ENCODE measurements at regions not wholly inside any gene's neighbourhood (a gene's known extent, or its start where the extent isn't known, plus 50 kb on each side); places are given as distances from the start of the nearest gene placed in this dataset.

- TF ChIP-seq CTCF (IDR thresholded peaks at IDR 0.05; ENCODE audit: control extremely low read depth, extremely low read depth, low read depth, missing control alignments), result no peak
- POLR2A ChIA-PET, result no interaction called here
- CTCF ChIA-PET, result interaction anchor here (1.2 kb wide), 2 partner anchors 16 to 119 kb away, joined by 3 to 4 read pairs; partner anchors contain the start of gene MGAT5
- no peak for DNase-seq (ENCODE audit: extremely low spot score)
Observed at GRCh38 chr2:134134313-134134706, 119.6 kb upstream of the MGAT5 start.

- ChIA-PET CTCF (interaction anchor here (1.2 kb wide), 2 partner anchors 16 to 119 kb away, joined by 3 to 4 read pairs; partner anchors contain the start of gene MGAT5), POLR2A (interaction anchor here (0.7 kb wide), 2 partner anchors 45 to 73 kb away, joined by 5 read pairs; no protein-coding TSS in a partner anchor)
- TF ChIP-seq CTCF (IDR thresholded peaks at IDR 0.05; ENCODE audit: control extremely low read depth, extremely low read depth, low read depth, missing control alignments), result no peak
- DNase-seq (ENCODE audit: extremely low spot score), result no peak
Observed at GRCh38 chr2:134134827-134135226, 119.0 kb upstream of the MGAT5 start.

- DNase-seq (ENCODE audit: extremely low spot score), result no peak
- CTCF ChIA-PET, result interaction anchor here (0.8 to 1.3 kb wide), 2 partner anchors 110 to 276 kb away, joined by 3 read pairs; no protein-coding TSS in a partner anchor
- no peak for TF ChIP-seq CTCF (IDR thresholded peaks at IDR 0.05; ENCODE audit: control extremely low read depth, extremely low read depth, low read depth, missing control alignments)
- POLR2A ChIA-PET, result no interaction called here
Observed at GRCh38 chr2:134135793-134136192, 118.1 kb upstream of the MGAT5 start.

- CTCF ChIA-PET, result interaction anchor here (0.8 to 2.8 kb wide), 9 partner anchors 8 to 275 kb away, joined by 3 to 8 read pairs (median 3); no protein-coding TSS in a partner anchor
- POLR2A ChIA-PET, result interaction anchor here (0.5 kb wide), 1 partner anchor 15 kb away, joined by 3 read pairs; no protein-coding TSS in a partner anchor
- TF ChIP-seq CTCF (IDR thresholded peaks at IDR 0.05; ENCODE audit: control extremely low read depth, extremely low read depth, low read depth, missing control alignments), result no peak
- DNase-seq (ENCODE audit: extremely low spot score), result no peak
Observed at GRCh38 chr2:134136731-134137130, 117.1 kb upstream of the MGAT5 start.

GRCh38 chr2:134137182-134137611, 116.7 kb upstream of the MGAT5 start:
- ChIA-PET POLR2A (no interaction called here), CTCF (interaction anchor here (1.0 to 2.8 kb wide), 9 partner anchors 9 to 275 kb away, joined by 3 to 8 read pairs (median 3); no protein-coding TSS in a partner anchor)
- no peak for TF ChIP-seq CTCF (IDR thresholded peaks at IDR 0.05; ENCODE audit: control extremely low read depth, extremely low read depth, low read depth, missing control alignments)
- DNase-seq (ENCODE audit: extremely low spot score), result no peak

GRCh38 chr2:134138115-134138514, 115.8 kb upstream of the MGAT5 start:
- CTCF ChIA-PET, result interaction anchor here (1.0 to 2.8 kb wide), 4 partner anchors 16 to 107 kb away, joined by 3 to 8 read pairs (median 4); no protein-coding TSS in a partner anchor
- TF ChIP-seq CTCF (IDR thresholded peaks at IDR 0.05; ENCODE audit: control extremely low read depth, extremely low read depth, low read depth, missing control alignments), result no peak
- POLR2A ChIA-PET, result no interaction called here
- no peak for DNase-seq (ENCODE audit: extremely low spot score)

Measured in GM10248 (cell line).